ENCODE measurements at regions not wholly inside any gene's neighbourhood (a gene's known extent, or its start where the extent isn't known, plus 50 kb on each side); places are given as distances from the start of the nearest gene placed in this dataset.

DNA sequence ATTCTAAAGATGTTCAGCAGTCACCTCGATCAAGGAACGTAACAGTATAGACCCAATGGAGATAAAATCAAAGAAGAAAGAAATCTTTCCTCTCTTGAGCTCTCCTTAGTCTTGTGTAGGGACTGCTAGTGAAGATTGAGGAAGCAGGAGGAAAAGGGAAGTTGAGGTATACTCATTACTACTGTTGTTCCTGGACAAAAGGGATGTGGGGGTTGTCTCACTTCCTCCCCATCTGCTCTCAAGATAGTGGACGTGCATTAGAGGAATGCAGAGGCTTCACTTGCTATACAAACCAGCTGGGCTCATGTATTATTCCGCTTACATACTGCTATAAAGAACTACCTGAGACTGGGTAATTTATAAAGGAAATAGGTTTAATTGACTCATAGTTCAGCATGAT, 208.9 kb upstream of the ARHGEF9 start:
- H3K36me3 ChIP-seq (ENCODE audit: insufficient read depth), result no peaks in the 10 kb centered on the region
- no peaks in the 10 kb centered on the region for H3K9me2 ChIP-seq (ENCODE audit: insufficient read depth)
- TF ChIP-seq, protein P1, sequence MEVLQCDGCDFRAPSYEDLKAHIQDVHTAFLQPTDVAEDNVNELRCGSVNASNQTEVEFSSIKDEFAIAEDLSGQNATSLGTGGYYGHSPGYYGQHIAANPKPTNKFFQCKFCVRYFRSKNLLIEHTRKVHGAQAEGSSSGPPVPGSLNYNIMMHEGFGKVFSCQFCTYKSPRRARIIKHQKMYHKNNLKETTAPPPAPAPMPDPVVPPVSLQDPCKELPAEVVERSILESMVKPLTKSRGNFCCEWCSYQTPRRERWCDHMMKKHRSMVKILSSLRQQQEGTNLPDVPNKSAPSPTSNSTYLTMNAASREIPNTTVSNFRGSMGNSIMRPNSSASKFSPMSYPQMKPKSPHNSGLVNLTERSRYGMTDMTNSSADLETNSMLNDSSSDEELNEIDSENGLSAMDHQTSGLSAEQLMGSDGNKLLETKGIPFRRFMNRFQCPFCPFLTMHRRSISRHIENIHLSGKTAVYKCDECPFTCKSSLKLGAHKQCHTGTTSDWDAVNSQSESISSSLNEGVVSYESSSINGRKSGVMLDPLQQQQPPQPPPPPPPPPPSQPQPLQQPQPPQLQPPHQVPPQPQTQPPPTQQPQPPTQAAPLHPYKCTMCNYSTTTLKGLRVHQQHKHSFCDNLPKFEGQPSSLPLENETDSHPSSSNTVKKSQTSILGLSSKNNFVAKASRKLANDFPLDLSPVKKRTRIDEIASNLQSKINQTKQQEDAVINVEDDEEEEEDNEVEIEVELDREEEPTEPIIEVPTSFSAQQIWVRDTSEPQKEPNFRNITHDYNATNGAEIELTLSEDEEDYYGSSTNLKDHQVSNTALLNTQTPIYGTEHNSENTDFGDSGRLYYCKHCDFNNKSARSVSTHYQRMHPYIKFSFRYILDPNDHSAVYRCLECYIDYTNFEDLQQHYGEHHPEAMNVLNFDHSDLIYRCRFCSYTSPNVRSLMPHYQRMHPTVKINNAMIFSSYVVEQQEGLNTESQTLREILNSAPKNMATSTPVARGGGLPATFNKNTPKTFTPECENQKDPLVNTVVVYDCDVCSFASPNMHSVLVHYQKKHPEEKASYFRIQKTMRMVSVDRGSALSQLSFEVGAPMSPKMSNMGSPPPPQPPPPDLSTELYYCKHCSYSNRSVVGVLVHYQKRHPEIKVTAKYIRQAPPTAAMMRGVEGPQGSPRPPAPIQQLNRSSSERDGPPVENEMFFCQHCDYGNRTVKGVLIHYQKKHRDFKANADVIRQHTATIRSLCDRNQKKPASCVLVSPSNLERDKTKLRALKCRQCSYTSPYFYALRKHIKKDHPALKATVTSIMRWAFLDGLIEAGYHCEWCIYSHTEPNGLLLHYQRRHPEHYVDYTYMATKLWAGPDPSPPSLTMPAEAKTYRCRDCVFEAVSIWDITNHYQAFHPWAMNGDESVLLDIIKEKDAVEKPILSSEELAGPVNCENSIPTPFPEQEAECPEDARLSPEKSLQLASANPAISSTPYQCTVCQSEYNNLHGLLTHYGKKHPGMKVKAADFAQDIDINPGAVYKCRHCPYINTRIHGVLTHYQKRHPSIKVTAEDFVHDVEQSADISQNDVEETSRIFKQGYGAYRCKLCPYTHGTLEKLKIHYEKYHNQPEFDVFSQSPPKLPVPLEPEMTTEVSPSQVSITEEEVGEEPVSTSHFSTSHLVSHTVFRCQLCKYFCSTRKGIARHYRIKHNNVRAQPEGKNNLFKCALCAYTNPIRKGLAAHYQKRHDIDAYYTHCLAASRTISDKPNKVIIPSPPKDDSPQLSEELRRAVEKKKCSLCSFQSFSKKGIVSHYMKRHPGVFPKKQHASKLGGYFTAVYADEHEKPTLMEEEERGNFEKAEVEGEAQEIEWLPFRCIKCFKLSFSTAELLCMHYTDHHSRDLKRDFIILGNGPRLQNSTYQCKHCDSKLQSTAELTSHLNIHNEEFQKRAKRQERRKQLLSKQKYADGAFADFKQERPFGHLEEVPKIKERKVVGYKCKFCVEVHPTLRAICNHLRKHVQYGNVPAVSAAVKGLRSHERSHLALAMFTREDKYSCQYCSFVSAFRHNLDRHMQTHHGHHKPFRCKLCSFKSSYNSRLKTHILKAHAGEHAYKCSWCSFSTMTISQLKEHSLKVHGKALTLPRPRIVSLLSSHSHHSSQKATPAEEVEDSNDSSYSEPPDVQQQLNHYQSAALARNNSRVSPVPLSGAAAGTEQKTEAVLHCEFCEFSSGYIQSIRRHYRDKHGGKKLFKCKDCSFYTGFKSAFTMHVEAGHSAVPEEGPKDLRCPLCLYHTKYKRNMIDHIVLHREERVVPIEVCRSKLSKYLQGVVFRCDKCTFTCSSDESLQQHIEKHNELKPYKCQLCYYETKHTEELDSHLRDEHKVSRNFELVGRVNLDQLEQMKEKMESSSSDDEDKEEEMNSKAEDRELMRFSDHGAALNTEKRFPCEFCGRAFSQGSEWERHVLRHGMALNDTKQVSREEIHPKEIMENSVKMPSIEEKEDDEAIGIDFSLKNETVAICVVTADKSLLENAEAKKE (CRISPR knock-in tag; IDR thresholded peaks at IDR 0.05), result no peak
- TF ChIP-seq EZH2 (IDR thresholded peaks at IDR 0.05; ENCODE audit: low read depth, unreplicated experiment) (no peak), NANOG (IDR thresholded peaks at IDR 0.05; ENCODE audit: borderline replicate concordance) (no peak), POLR2AphosphoS5 (IDR thresholded peaks at IDR 0.05; ENCODE audit: low read depth) (no peak), STAT1 (IDR thresholded peaks at IDR 0.05; ENCODE audit: unreplicated experiment) (no peak), EZH2phosphoT487 (IDR thresholded peaks at IDR 0.05; ENCODE audit: unreplicated experiment) (no peak), ZNF114 (CRISPR knock-in tag; IDR thresholded peaks at IDR 0.05) (no peak), CREB1 (CRISPR knock-in tag; IDR thresholded peaks at IDR 0.05; ENCODE audit: low read depth) (no peak), JUNB (IDR thresholded peaks at IDR 0.05; ENCODE audit: unreplicated experiment) (no peak), ZNF331 (CRISPR knock-in tag; IDR thresholded peaks at IDR 0.05; ENCODE audit: low read depth) (no peak)
- TF ChIP-seq, protein P2, sequence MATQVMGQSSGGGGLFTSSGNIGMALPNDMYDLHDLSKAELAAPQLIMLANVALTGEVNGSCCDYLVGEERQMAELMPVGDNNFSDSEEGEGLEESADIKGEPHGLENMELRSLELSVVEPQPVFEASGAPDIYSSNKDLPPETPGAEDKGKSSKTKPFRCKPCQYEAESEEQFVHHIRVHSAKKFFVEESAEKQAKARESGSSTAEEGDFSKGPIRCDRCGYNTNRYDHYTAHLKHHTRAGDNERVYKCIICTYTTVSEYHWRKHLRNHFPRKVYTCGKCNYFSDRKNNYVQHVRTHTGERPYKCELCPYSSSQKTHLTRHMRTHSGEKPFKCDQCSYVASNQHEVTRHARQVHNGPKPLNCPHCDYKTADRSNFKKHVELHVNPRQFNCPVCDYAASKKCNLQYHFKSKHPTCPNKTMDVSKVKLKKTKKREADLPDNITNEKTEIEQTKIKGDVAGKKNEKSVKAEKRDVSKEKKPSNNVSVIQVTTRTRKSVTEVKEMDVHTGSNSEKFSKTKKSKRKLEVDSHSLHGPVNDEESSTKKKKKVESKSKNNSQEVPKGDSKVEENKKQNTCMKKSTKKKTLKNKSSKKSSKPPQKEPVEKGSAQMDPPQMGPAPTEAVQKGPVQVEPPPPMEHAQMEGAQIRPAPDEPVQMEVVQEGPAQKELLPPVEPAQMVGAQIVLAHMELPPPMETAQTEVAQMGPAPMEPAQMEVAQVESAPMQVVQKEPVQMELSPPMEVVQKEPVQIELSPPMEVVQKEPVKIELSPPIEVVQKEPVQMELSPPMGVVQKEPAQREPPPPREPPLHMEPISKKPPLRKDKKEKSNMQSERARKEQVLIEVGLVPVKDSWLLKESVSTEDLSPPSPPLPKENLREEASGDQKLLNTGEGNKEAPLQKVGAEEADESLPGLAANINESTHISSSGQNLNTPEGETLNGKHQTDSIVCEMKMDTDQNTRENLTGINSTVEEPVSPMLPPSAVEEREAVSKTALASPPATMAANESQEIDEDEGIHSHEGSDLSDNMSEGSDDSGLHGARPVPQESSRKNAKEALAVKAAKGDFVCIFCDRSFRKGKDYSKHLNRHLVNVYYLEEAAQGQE (IDR thresholded peaks at IDR 0.05; ENCODE audit: unreplicated experiment), result no peak
- TF ChIP-seq, protein P3, sequence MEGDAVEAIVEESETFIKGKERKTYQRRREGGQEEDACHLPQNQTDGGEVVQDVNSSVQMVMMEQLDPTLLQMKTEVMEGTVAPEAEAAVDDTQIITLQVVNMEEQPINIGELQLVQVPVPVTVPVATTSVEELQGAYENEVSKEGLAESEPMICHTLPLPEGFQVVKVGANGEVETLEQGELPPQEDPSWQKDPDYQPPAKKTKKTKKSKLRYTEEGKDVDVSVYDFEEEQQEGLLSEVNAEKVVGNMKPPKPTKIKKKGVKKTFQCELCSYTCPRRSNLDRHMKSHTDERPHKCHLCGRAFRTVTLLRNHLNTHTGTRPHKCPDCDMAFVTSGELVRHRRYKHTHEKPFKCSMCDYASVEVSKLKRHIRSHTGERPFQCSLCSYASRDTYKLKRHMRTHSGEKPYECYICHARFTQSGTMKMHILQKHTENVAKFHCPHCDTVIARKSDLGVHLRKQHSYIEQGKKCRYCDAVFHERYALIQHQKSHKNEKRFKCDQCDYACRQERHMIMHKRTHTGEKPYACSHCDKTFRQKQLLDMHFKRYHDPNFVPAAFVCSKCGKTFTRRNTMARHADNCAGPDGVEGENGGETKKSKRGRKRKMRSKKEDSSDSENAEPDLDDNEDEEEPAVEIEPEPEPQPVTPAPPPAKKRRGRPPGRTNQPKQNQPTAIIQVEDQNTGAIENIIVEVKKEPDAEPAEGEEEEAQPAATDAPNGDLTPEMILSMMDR (conservative IDR thresholded peaks at IDR 0.05; ENCODE audit: low read depth in 2 of 2), result no peak
- TF ChIP-seq, protein P4, sequence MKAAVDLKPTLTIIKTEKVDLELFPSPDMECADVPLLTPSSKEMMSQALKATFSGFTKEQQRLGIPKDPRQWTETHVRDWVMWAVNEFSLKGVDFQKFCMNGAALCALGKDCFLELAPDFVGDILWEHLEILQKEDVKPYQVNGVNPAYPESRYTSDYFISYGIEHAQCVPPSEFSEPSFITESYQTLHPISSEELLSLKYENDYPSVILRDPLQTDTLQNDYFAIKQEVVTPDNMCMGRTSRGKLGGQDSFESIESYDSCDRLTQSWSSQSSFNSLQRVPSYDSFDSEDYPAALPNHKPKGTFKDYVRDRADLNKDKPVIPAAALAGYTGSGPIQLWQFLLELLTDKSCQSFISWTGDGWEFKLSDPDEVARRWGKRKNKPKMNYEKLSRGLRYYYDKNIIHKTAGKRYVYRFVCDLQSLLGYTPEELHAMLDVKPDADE (IDR thresholded peaks at IDR 0.05), result no peak
- no peaks in the 10 kb centered on the region for H3K4me1 ChIP-seq (ENCODE audit: insufficient read depth)
- no peaks in the 10 kb centered on the region for H3K36me3 Mint-ChIP-seq (ENCODE audit: low read depth)
- H3K4me1 Mint-ChIP-seq, result no peaks in the 10 kb centered on the region
- ATAC-seq (no peak), DNase-seq (ENCODE audit: low spot score) (no peak)
- H3K27ac ChIP-seq (ENCODE audit: low read depth), result no peak overlapping the region
- no peaks in the 10 kb centered on the region for H3K27me3 Mint-ChIP-seq (ENCODE audit: insufficient read depth, low read depth, poor library complexity)
- H3K9me3 Mint-ChIP-seq, result no peaks in the 10 kb centered on the region; the same call in 2 of the 3 replicates
- no peak overlapping the region for H3K4me2 ChIP-seq
- no peaks in the 10 kb centered on the region for H3K27me3 ChIP-seq (ENCODE audit: insufficient read depth)
- no peak overlapping the region for H3K4me3 ChIP-seq
- no peak overlapping the region for H3K4me3 Mint-ChIP-seq
- no peak overlapping the region for H3K27ac Mint-ChIP-seq
- no peaks in the 10 kb centered on the region for H3K79me2 ChIP-seq (replicated peaks; ENCODE audit: insufficient read depth)
- H3F3A ChIP-seq (replicated peaks; ENCODE audit: low read depth), result no peaks in the 10 kb centered on the region
- no peak overlapping the region for H2AFZ ChIP-seq
- no peaks in the 10 kb centered on the region for H4K20me1 ChIP-seq (replicated peaks; ENCODE audit: insufficient read depth)
